Common myeloid progenitor, CD34-positive (primary cell): ENCODE measurements at regions not wholly inside any gene's neighbourhood (a gene's known extent, or its start where the extent isn't known, plus 50 kb on each side); places are given as distances from the start of the nearest gene placed in this dataset.

Experiments used
- CTCF ChIA-PET: fragments of 350-600 bp; sonication (Branson Sonifier 250); formaldehyde crosslinking; loops from one replicate; lab custom pipeline; 2021; ENCODE audit warnings: antibody characterized with exemption; lab: Charles Lee
- POLR2A ChIA-PET: fragments of 350-600 bp; sonication (Branson Sonifier 250); formaldehyde crosslinking; loops from one replicate; lab custom pipeline; 2021; ENCODE audit warnings: antibody characterized with exemption; lab: Charles Lee
- DNase-seq, 3 donors: peaks; one replicate each; pipeline versions ENCODE4 v3.0.0 to v3.0.0-alpha.2; 2013
- H3K27ac ChIP-seq, 2 experiments: 1 replicate in 1 of 2; 2 replicates in 1 of 2; pipeline ENCODE4 v1.7.0; 2013; ENCODE audit warnings: inconsistent platforms in 2 of 2, low read length in 2 of 2, mild to moderate bottlenecking in 2 of 2, low read depth in 1 of 2, moderate library complexity in 1 of 2; ENCODE audit not compliant: severe bottlenecking in 2 of 2, insufficient read depth in 1 of 2, poor library complexity in 1 of 2
- H3K27me3 ChIP-seq, 5 experiments: replicated peaks in 2 of 5; 1 replicate in 3 of 5; 2 replicates in 2 of 5; pipeline versions ENCODE4 v1.6.1 to v1.7.0; 2013; ENCODE audit warnings: low read length in 4 of 5, mild to moderate bottlenecking in 2 of 5, moderate library complexity in 2 of 5, inconsistent platforms in 1 of 5; ENCODE audit not compliant: insufficient read depth in 5 of 5, control insufficient read depth in 4 of 5
- H3K36me3 ChIP-seq, 4 experiments: 1 replicate in 2 of 4; 2 replicates in 2 of 4; pipeline versions ENCODE4 v1.6.1 to v1.7.0; 2013; ENCODE audit warnings: low read length in 3 of 4, control low read depth in 1 of 4, mild to moderate bottlenecking in 1 of 4; ENCODE audit not compliant: control insufficient read depth in 4 of 4, insufficient read depth in 4 of 4
- H3K4me1 ChIP-seq, 4 experiments: 1 replicate in 3 of 4; 2 replicates in 1 of 4; pipeline versions ENCODE4 v1.6.1 to v1.7.1; 2013; ENCODE audit warnings: low read length in 3 of 4, mild to moderate bottlenecking in 3 of 4, control low read depth in 1 of 4, inconsistent platforms in 1 of 4, moderate library complexity in 1 of 4; ENCODE audit not compliant: control insufficient read depth in 4 of 4, insufficient read depth in 4 of 4; ENCODE audit errors: control extremely low read depth in 1 of 4
- H3K4me3 ChIP-seq, 7 experiments: 1 replicate in 4 of 7; 2 replicates in 3 of 7; pipeline versions ENCODE4 v1.5.1 to v1.7.0; 2013; ENCODE audit warnings: mild to moderate bottlenecking in 7 of 7, low read length in 6 of 7, moderate library complexity in 6 of 7, inconsistent platforms in 2 of 7, low read depth in 2 of 7, control low read depth in 1 of 7; ENCODE audit not compliant: insufficient read depth in 4 of 7, control insufficient read depth in 1 of 7; ENCODE audit errors: extremely low read depth in 1 of 7
- H3K9me3 ChIP-seq, 5 experiments: 1 replicate in 4 of 5; 2 replicates in 1 of 5; pipeline versions ENCODE4 v1.6.1 to v1.7.1; 2013; ENCODE audit warnings: low read length in 4 of 5, mild to moderate bottlenecking in 2 of 5, inconsistent platforms in 1 of 5, low read depth in 1 of 5, moderate library complexity in 1 of 5; ENCODE audit not compliant: control insufficient read depth in 4 of 5, insufficient read depth in 2 of 5; ENCODE audit errors: control extremely low read depth in 1 of 5
- WGBS: methylation state at CpG from one replicate; pipeline ENCODE4 v1.1.5; 2013; ENCODE audit not compliant: insufficient coverage; 5-methylcytosine and 5-hydroxymethylcytosine counted together

DNA sequence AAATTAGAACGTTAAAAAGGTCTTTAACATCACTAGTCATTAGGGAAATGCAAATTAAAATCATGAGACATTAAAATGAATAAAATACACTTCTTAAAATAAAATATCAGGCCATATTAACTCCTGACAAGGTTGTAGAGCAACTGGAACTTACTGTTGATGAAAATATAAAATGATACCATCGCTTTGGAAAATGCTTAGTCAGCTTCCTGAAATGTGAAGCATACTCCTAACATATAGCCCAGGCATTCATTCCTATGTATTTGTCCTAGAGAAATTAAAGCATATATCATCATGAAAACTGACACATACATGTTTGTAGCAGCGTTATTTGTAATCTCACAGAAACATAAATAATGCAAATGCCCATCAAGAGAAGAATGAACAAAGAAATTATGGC lies 211.5 kb upstream of the CHRM3 start:
- POLR2A ChIA-PET: no interaction called here
- no CpG with 5 or more reads among the region's 3 CpGs for WGBS
- no peak for DNase-seq
- no peaks in the 10 kb centered on the region for H3K27me3 ChIP-seq
- no peaks in the 10 kb centered on the region for H3K4me1 ChIP-seq
- no peaks in the 10 kb centered on the region for H3K36me3 ChIP-seq
- H3K9me3 ChIP-seq: peaks cover 0 to 2% (median 0%) of the 10 kb centered on the region in 5 experiments
- no peak overlapping the region for H3K27ac ChIP-seq
- CTCF ChIA-PET: no interaction called here
- no peak overlapping the region for H3K4me3 ChIP-seq

DNA sequence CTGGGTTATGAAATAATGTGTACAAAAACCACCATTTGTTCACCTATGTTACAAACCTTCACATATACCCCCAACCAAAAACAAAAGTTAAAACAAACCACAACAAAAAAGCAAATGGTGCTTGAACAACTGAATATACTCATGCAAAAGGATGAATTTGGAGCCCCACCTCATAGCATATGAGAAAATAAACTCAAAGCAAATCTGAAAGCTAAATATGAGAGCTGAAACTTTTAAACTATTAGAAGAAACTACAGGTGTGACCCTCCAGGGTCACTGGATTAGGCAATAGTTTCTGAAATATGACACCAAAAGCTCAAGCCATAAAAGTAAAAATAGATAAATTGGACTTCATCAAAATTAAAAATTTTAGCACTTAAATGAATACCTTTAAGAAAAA lies 215.5 kb upstream of the CHRM3 start:
- CTCF ChIA-PET: no interaction called here
- Histone ChIP-seq H3K9me3 (peaks cover 0 to 13% (median 2%) of the 10 kb centered on the region in 5 experiments), H3K4me3 (no peak overlapping the region), H3K4me1 (no peaks in the 10 kb centered on the region), H3K27me3 (no peaks in the 10 kb centered on the region), H3K27ac (no peak overlapping the region), H3K36me3 (no peaks in the 10 kb centered on the region)
- POLR2A ChIA-PET: no interaction called here
- DNase-seq: no peak

DNA sequence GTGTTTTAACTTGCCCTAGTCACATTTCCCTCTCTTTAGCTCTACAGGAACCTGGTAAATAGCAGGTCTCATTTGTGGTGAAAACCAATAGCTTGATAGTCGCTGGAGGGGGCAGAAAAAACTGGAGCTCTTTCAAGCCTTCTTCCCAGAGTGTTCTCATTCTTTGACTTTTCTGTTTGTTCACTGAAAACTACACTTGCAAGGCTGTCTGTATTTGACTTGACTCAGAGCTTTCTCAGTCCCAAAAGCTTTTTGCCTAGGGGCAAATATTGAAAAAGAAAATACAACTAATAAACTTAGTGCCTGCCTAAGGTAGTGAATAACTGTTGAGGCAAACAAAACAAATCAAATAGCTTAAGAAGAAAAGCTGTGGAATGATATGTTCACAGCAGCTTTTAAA lies 217.1 kb upstream of the CHRM3 start:
- DNase-seq: no peak
- Histone ChIP-seq H3K4me3 (no peak overlapping the region), H3K27me3 (no peaks in the 10 kb centered on the region), H3K9me3 (peaks cover 0 to 13% (median 2%) of the 10 kb centered on the region in 5 experiments), H3K4me1 (no peaks in the 10 kb centered on the region), H3K36me3 (no peaks in the 10 kb centered on the region), H3K27ac (no peak overlapping the region)
- ChIA-PET POLR2A (no interaction called here), CTCF (interaction anchor here (0.8 kb wide), 1 partner anchor 16 kb away, joined by 3 read pairs; no protein-coding TSS in a partner anchor)
- 86% methylated on average over 1 of the region's 1 CpG for WGBS

DNA sequence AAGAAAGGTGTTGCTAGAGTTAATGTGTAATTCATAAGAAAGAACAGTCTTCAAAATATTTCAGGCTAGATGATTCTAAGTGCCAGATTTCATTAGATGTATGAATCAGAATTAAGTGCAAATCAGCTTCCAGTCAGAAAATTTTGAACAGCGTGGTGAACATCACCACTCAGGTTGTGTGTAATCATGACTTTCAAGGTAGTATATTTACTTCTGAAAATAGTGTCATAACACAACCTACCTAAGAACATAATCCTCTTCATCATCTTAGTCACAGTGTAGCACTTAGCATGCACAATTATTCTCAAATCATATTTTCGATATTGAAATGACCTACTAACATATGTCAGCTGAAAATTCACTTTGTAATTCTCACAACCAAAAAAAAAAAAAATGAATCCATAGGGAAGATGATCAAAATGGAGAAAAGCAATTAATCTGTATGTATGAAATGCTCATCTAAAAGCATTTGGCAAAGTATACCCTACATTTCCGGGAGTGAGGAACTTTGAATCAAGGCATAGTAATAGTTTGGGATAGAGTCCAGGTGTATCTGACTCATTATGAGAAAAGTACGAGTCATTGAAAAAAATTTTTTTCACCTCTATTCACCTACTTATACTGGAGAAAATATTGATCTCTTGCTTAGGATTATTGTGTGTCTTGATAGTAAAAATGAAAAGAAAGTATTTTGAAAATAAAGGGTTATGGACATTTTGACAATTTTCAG lies 221.8 kb upstream of the CHRM3 start:
- ChIA-PET CTCF (no interaction called here), POLR2A (no interaction called here)
- H3K4me3 ChIP-seq: no peak overlapping the region
- H3K36me3 ChIP-seq: no peaks in the 10 kb centered on the region
- H3K27me3 ChIP-seq: no peaks in the 10 kb centered on the region
- H3K4me1 ChIP-seq: no peaks in the 10 kb centered on the region
- H3K27ac ChIP-seq: no peak overlapping the region
- WGBS: 100% methylated on average over 1 of the region's 4 CpGs
- no peak for DNase-seq
- peaks cover 0 to 9% (median 0%) of the 10 kb centered on the region in 5 experiments for H3K9me3 ChIP-seq

DNA sequence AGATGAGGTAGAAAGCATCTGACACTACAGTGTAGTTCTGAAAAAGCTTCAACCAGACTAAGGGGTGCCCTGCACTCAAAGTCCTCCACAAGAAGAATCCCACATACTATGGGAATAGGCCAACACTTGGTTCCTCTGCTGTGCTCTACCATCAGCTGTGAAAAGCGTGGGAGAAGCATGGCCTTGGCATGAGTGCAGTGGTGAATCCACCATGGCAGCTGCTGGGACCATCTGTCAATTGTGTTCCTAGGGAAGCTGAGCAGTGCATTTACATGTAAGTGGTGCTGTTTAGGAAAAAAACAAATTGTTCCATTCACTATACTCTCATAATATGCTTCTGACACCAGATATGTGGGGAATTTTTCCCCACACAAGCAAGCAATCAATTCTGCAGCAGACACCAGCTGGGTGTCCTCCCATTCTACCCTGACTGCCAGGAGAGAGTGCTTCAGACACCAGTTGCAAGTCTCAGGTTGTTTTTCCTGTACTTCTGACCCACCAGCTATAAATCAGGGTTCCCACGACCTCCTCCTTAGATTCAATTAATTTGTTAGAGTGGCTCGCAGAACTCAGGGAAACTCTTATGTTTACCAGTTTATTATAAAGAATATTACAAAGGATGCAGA lies 230.8 kb upstream of the CHRM3 start:
- Histone ChIP-seq H3K4me3 (no peak overlapping the region), H3K36me3 (no peaks in the 10 kb centered on the region), H3K4me1 (peaks cover 0 to 5% (median 2%) of the 10 kb centered on the region in 4 experiments), H3K27me3 (no peaks in the 10 kb centered on the region), H3K9me3 (no peaks in the 10 kb centered on the region), H3K27ac (no peak overlapping the region)
- whole genome bisulfite sequencing: 100% methylated on average over 1 of the region's 3 CpGs
- no peak for DNase-seq
- POLR2A ChIA-PET: no interaction called here
- CTCF ChIA-PET: interaction anchor here (1.3 kb wide), 1 partner anchor 14 kb away, joined by 3 read pairs; no protein-coding TSS in a partner anchor

DNA sequence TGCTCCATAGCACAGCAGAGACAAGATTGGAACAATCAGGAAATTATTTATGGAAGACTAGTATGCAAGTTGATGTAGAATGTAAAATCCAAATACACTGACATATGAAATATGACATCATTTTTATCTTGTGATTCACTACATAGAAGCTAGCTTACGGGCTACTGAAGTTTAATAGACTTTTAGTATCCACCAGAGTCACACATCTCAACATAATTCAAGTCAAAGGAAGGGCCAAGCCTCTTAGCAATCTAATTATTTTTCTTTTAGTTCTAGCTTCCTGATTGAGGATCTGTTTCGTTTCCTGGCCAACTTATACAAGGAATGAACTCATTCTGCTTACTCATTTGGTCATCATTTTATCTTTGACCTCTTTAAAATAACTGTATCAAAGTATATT lies 234.4 kb upstream of the CHRM3 start:
- Histone ChIP-seq H3K27me3 (no peaks in the 10 kb centered on the region), H3K36me3 (no peaks in the 10 kb centered on the region), H3K4me1 (peaks cover 0 to 5% (median 2%) of the 10 kb centered on the region in 4 experiments), H3K27ac (no peak overlapping the region), H3K4me3 (no peak overlapping the region), H3K9me3 (no peaks in the 10 kb centered on the region)
- no peak for DNase-seq
- POLR2A ChIA-PET: no interaction called here
- WGBS: no CpG with 5 or more reads among the region's 2 CpGs
- CTCF ChIA-PET: no interaction called here

DNA sequence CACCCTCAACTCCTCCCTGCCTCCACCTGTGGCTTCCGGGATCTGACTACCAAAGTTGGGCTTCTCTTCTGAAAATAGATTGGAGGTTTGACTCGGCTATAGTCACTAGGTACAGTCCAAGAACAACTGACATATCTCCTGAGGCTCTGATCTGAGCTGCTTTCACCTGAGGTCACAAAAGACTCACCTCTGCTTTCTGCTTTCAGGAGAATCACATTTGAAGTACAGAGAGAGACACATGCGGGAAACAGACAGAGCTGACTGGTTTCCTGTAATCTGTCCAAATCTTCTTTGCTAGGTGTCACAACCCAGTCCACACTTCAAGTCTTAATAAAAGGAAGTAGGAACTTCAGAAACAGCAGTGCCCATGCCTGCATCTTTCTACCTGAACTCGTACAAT lies 245.4 kb upstream of the CHRM3 start:
- DNase-seq: no peak
- Histone ChIP-seq H3K4me1 (no peaks in the 10 kb centered on the region), H3K27ac (no peak overlapping the region), H3K27me3 (no peaks in the 10 kb centered on the region), H3K36me3 (no peaks in the 10 kb centered on the region), H3K9me3 (peaks cover 0 to 4% (median 0%) of the 10 kb centered on the region in 5 experiments), H3K4me3 (no peak overlapping the region)
- CTCF ChIA-PET: interaction anchor here (1.4 kb wide), 1 partner anchor 14 kb away, joined by 3 read pairs; no protein-coding TSS in a partner anchor
- POLR2A ChIA-PET: interaction anchor here (0.7 kb wide), 1 partner anchor 84 kb away, joined by 4 read pairs; no protein-coding TSS in a partner anchor
- WGBS: 80% methylated on average over 3 of the region's 4 CpGs
